GM18519 (cell line): ENCODE measurements at regions not wholly inside any gene's neighbourhood (a gene's known extent, or its start where the extent isn't known, plus 50 kb on each side); places are given as distances from the start of the nearest gene placed in this dataset.
"Not testable (repeated sequence)": the region's sequence is repeated elsewhere in the genome, so short reads cannot be mapped to it uniquely, and the experiment has no call there.

Experiments used
- ATAC-seq: cut with Tn5 transposase; IDR thresholded peaks from one replicate; pipeline ENCODE4 v1.9.1; 2021; ENCODE audit warnings: mild to moderate bottlenecking, moderate library complexity; ENCODE audit not compliant: unreplicated experiment, low FRiP score

GRCh38 chr6:158886346-158886977 lies 67.3 kb upstream of the EZR start:
- not testable (repeated sequence) for ATAC-seq

- not testable (repeated sequence) for ATAC-seq
These were observed 62.7 kb upstream of the EZR start for GRCh38 chr6:158881884-158882283.

- ATAC-seq: not testable (repeated sequence)
These were observed 62.1 kb upstream of the EZR start for GRCh38 chr6:158881276-158881675.

- ATAC-seq: no peak
These were observed 60.0 kb upstream of the EZR start for GRCh38 chr6:158879180-158879579.

- no peak for ATAC-seq
These were observed 58.5 kb upstream of the EZR start for GRCh38 chr6:158877716-158878115.

GRCh38 chr6:158876886-158877285 lies 57.7 kb upstream of the EZR start:
- no peak for ATAC-seq

- no peak for ATAC-seq
These were observed 51.4 kb upstream of the EZR start for GRCh38 chr6:158870649-158870957.

- peak; percentile 91 for ATAC-seq
These were observed 50.9 kb upstream of the EZR start for GRCh38 chr6:158869826-158870648.

- ATAC-seq: peak; percentile 4
These were observed 50.0 kb upstream of the EZR start for GRCh38 chr6:158868890-158869825.
